A549 (cell line): ENCODE measurements at regions not wholly inside any gene's neighbourhood (a gene's known extent, or its start where the extent isn't known, plus 50 kb on each side); places are given as distances from the start of the nearest gene placed in this dataset.

Experiments used
- ATAC-seq, 2 experiments: fragments of 200-7000 bp in 1 of 2; fragments of >200 bp in 1 of 2; cut with Nextera tagmentation in 1 of 2; cut with Tn5 transposase in 1 of 2; 3 replicates each; pipeline versions ENCODE4 v1.8.0 to v1.9.1; 2018 to 2020; ENCODE audit warnings: mild to moderate bottlenecking in 1 of 2, moderate library complexity in 1 of 2
- CTCF ChIA-PET: fragments of 300-600 bp; sonication (Branson Sonifier 250); formaldehyde crosslinking; extraction: SDS; loops from one replicate; lab custom pipeline; 2021; ENCODE audit warnings: antibody characterized with exemption, inconsistent platforms; lab: Yijun Ruan, JAX
- POLR2A ChIA-PET: fragments of 350-600 bp; formaldehyde crosslinking; extraction: SDS; loops from one replicate; lab custom pipeline; 2021; ENCODE audit warnings: antibody characterized with exemption, inconsistent platforms; lab: Yijun Ruan, JAX
- DNase-seq, 2 experiments: peaks; one replicate each; pipeline versions ENCODE4 v3.0.0 to v3.0.0-alpha.2; 2011 to 2016; ENCODE audit warnings: low read depth in 1 of 2, low spot score in 1 of 2
- FAIRE-seq: peaks from 2 replicates; lab custom pipeline; 2011; peaks lifted over from hg19 to GRCh38; lab: Jason Lieb, UNC
- H3K27ac ChIP-seq, 2 experiments: fragments of >200 bp; sonication (Bioruptor Twin); formaldehyde crosslinking; 3 replicates each; pipeline ENCODE4 v1.5.1; 2016 to 2017
- H3K4me1 ChIP-seq: fragments of >200 bp; sonication (Bioruptor Twin); formaldehyde crosslinking; 3 replicates; pipeline ENCODE4 v1.6.1; 2016
- H3K4me2 ChIP-seq: fragments of >200 bp; sonication (Bioruptor Twin); formaldehyde crosslinking; 3 replicates; pipeline ENCODE4 v1.6.1; 2016
- H3K4me3 ChIP-seq: fragments of >200 bp; sonication (Bioruptor Twin); formaldehyde crosslinking; 3 replicates; pipeline ENCODE4 v1.5.1; 2016
- H3K9me3 ChIP-seq: fragments of >200 bp; sonication (Bioruptor Twin); formaldehyde crosslinking; 3 replicates; pipeline ENCODE4 v1.6.1; 2016
- CHD2 ChIP-seq: fragments of 150-350 bp; IDR thresholded peaks from 2 replicates; pipeline ENCODE4 v1.6.1; 2014; ENCODE audit warnings: low read length; ENCODE audit not compliant: partially characterized antibody
- GATA3 ChIP-seq: IDR thresholded peaks from 2 replicates; pipeline ENCODE4 v1.6.1; 2012; ENCODE audit warnings: borderline replicate concordance
- HEYL ChIP-seq: fragments of 250-450 bp; sonication (Bioruptor Pico); IDR thresholded peaks from 2 replicates; pipeline ENCODE4 v1.8.0; 2021; ENCODE audit warnings: mild to moderate bottlenecking, moderate library complexity
- HOXA7 ChIP-seq: fragments of 250-450 bp; sonication (Bioruptor Pico); IDR thresholded peaks from 2 replicates; pipeline ENCODE4 v1.5.0; 2020; ENCODE audit warnings: mild to moderate bottlenecking, moderate library complexity
- JUNB ChIP-seq: fragments of >200 bp; sonication (Bioruptor Twin); formaldehyde crosslinking; IDR thresholded peaks from 2 replicates; pipeline ENCODE4 v1.6.1; 2016
- KDM1A ChIP-seq: fragments of 200-600 bp; sonication (generic); IDR thresholded peaks from 2 replicates; pipeline ENCODE4 v1.6.1; 2016; ENCODE audit warnings: low read depth, mild to moderate bottlenecking
- NPAS2 ChIP-seq: fragments of 250-450 bp; sonication (Bioruptor Pico); IDR thresholded peaks from 2 replicates; pipeline ENCODE4 v1.8.0; 2022; ENCODE audit warnings: mild to moderate bottlenecking, moderate library complexity, borderline replicate concordance
- RAD21 ChIP-seq, 2 experiments: fragments of >200 bp in 1 of 2; sonication (Bioruptor Twin) in 1 of 2; formaldehyde crosslinking in 1 of 2; IDR thresholded peaks in 1 of 2; conservative IDR thresholded peaks in 1 of 2; 2 replicates in 1 of 2; 3 replicates in 1 of 2; pipeline ENCODE4 v1.6.1; 2012 to 2018; ENCODE audit warnings: inconsistent platforms in 1 of 2
- RFX5 ChIP-seq: fragments of 450-650 bp; IDR thresholded peaks from 2 replicates; pipeline ENCODE4 v1.7.1; 2014; ENCODE audit warnings: antibody characterized with exemption, mild to moderate bottlenecking, moderate library complexity
- SMC3 ChIP-seq: fragments of >200 bp; sonication (Bioruptor Twin); formaldehyde crosslinking; IDR thresholded peaks from 3 replicates; pipeline ENCODE4 v1.6.1; 2018; ENCODE audit warnings: inconsistent platforms
- TP53 ChIP-seq: fragments of 250-450 bp; sonication (Bioruptor Pico); IDR thresholded peaks from 2 replicates; pipeline ENCODE4 v1.5.0; 2021; ENCODE audit warnings: mild to moderate bottlenecking, moderate library complexity
- ZNF302 ChIP-seq: fragments of 250-450 bp; sonication (Bioruptor Pico); IDR thresholded peaks from 2 replicates; pipeline ENCODE4 v1.9.0; 2021; ENCODE audit warnings: inconsistent platforms, mild to moderate bottlenecking, moderate library complexity
- ZSCAN20 ChIP-seq: fragments of 250-450 bp; sonication (Bioruptor Pico); IDR thresholded peaks from 2 replicates; pipeline ENCODE4 v1.8.0; 2022; ENCODE audit warnings: mild to moderate bottlenecking, moderate library complexity
- WGBS: methylation state at CpG from one replicate; pipeline ENCODE4 v1.1.6; 2017; ENCODE audit errors: missing lambda C conversion rate; 5-methylcytosine and 5-hydroxymethylcytosine counted together
- TF ChIP-seq, protein P1 (sequence below): fragments of 200-600 bp; sonication (generic); IDR thresholded peaks from 2 replicates; pipeline ENCODE4 v1.6.1; 2016; ENCODE audit warnings: antibody characterized with exemption, mild to moderate bottlenecking, moderate library complexity
- TF ChIP-seq, protein P2 (sequence below): IDR thresholded peaks from 2 replicates; pipeline ENCODE4 v1.6.1; 2012

DNA sequence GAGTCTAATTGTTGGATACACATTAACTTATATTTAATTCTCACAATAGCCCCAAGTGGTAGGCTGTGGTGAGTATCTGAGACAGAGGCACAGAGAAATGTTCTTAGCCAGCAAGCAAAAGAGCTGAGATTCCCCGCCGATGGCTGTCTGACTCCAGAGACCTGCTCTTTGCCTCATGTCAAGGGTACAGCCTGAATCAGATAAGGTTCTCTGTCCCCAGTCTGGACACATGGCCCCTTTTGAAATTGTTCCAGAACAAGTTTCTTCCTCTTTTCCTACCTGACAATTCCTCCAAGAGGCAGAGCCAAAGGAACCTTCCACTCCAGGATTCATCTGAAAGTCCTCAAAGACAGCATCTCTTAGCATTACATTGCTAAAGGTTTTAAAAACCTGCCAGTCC is 512.9 kb upstream of the TNP1 start (continued):
- TF ChIP-seq SMC3, result no peak
- TF ChIP-seq GATA3, result no peak
- TF ChIP-seq TP53, result no peak

DNA sequence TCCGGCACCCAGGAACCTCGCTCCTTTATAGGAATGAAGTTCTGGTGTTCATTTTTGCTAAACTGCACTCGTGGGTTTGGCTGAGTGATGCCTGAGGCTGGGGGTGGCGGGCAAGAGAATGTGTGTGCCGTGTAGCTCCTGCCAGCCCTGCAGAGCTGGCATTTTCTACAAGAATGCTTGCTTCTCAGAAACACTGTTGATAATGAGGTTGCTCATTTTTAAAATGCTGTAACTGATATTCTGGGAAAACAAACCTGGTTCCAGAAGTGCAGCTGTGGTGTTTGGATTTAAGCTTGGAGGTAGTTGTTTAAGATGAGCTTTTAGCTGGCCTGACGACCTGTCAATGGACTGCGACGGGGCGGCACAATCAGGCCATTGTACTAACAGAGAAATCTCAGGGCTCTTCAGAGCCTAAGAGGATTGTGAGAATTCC is 511.9 kb upstream of the TNP1 start:
- no peak overlapping the region for H3K4me3 ChIP-seq
- H3K4me1 ChIP-seq, result peaks cover 14% of the 10 kb centered on the region
- no peak overlapping the region for H3K4me2 ChIP-seq
- ChIA-PET CTCF (no interaction called here), POLR2A (no interaction called here)
- WGBS, result 84% methylated on average over 9 of the region's 9 CpGs
- FAIRE-seq (no peak), DNase-seq (no peak), ATAC-seq (no peak)
- H3K9me3 ChIP-seq, result no peaks in the 10 kb centered on the region
- TF ChIP-seq HEYL (CRISPR knock-in tag), result no peak
- TF ChIP-seq RAD21 (conservative IDR thresholded peaks at IDR 0.05 in 1 of 2, IDR thresholded peaks at IDR 0.05 in 1 of 2), result no peak
- TF ChIP-seq, protein P1, sequence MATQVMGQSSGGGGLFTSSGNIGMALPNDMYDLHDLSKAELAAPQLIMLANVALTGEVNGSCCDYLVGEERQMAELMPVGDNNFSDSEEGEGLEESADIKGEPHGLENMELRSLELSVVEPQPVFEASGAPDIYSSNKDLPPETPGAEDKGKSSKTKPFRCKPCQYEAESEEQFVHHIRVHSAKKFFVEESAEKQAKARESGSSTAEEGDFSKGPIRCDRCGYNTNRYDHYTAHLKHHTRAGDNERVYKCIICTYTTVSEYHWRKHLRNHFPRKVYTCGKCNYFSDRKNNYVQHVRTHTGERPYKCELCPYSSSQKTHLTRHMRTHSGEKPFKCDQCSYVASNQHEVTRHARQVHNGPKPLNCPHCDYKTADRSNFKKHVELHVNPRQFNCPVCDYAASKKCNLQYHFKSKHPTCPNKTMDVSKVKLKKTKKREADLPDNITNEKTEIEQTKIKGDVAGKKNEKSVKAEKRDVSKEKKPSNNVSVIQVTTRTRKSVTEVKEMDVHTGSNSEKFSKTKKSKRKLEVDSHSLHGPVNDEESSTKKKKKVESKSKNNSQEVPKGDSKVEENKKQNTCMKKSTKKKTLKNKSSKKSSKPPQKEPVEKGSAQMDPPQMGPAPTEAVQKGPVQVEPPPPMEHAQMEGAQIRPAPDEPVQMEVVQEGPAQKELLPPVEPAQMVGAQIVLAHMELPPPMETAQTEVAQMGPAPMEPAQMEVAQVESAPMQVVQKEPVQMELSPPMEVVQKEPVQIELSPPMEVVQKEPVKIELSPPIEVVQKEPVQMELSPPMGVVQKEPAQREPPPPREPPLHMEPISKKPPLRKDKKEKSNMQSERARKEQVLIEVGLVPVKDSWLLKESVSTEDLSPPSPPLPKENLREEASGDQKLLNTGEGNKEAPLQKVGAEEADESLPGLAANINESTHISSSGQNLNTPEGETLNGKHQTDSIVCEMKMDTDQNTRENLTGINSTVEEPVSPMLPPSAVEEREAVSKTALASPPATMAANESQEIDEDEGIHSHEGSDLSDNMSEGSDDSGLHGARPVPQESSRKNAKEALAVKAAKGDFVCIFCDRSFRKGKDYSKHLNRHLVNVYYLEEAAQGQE, result no peak
- TF ChIP-seq ZNF302 (CRISPR knock-in tag), result no peak
- no peak for TF ChIP-seq KDM1A
- no peak for TF ChIP-seq JUNB
- H3K27ac ChIP-seq, result no peak overlapping the region

DNA sequence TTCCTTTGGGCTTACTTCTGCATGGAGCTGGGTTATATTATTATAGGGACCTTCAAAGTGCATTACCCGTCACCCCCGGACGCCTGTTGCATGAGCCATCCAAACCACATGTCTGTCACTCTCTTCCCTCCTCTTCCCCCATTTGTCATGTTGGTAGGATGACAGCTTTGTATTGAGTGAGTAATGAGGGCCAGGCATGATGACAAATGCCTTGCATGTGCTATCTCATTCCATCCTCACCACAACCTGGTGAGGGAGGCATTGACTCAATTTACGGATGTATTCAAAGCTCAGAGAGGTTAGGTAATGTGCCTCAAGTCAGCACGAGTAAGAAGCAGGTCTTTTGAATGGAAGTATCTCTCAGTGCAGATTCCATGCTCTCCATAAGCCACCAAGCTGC is 510.5 kb upstream of the TNP1 start:
- no peak for TF ChIP-seq NPAS2 (CRISPR knock-in tag)
- TF ChIP-seq SMC3, result no peak
- TF ChIP-seq HOXA7, result no peak
- no peak for TF ChIP-seq RFX5
- TF ChIP-seq, protein P1, result no peak
- no peak for TF ChIP-seq ZSCAN20
- no peak for TF ChIP-seq CHD2
- Histone ChIP-seq H3K4me1 (peaks cover 23% of the 10 kb centered on the region), H3K9me3 (no peaks in the 10 kb centered on the region), H3K4me2 (no peak overlapping the region), H3K27ac (no peak overlapping the region), H3K4me3 (no peak overlapping the region)
- DNase-seq (peak in 1 of 2 experiments; percentile 23), FAIRE-seq (no peak), ATAC-seq (no peak)
- 58% methylated on average over 5 of the region's 5 CpGs for WGBS
- ChIA-PET CTCF (no interaction called here), POLR2A (no interaction called here)

DNA sequence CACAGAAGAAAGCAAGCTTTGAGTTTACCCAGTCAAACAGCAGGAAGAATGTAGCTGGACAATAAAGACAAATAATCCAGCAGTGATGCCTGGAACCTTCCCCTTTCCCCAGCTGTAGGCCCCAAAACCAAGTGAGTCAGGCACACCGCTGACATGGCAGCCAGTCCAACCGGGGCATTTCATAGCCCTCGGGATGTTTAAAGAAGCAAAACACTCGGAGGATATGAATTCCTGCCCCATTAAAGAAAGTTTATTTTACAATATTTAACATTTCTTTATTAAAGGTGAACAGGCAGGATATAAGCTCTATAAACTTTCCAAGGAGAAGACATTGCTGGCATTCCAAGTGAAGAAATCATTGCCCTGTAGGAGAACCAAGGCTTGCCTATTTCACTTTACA is 507.6 kb upstream of the TNP1 start:
- WGBS, result 7% methylated on average over 4 of the region's 4 CpGs
- FAIRE-seq (no peak), DNase-seq (peak in 1 of 2 experiments; percentile 28), ATAC-seq (peak in 1 of 2 experiments; percentile 62; a peak in 3 of 6 replicates)
- POLR2A ChIA-PET, result no interaction called here
- Histone ChIP-seq H3K27ac (peak overlapping the region; percentile 2 to 57; a peak in 5 of 6 replicates), H3K4me2 (peak overlapping the region; percentile 36), H3K4me1 (peaks cover 23% of the 10 kb centered on the region), H3K9me3 (no peaks in the 10 kb centered on the region)
- CTCF ChIA-PET, result no interaction called here
- TF ChIP-seq ZSCAN20, result no peak
- TF ChIP-seq, protein P2, sequence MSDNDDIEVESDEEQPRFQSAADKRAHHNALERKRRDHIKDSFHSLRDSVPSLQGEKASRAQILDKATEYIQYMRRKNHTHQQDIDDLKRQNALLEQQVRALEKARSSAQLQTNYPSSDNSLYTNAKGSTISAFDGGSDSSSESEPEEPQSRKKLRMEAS, result 0 out of 2 replicates have a peak, but pooled peaks have one; percentile 27
- TF ChIP-seq, all 56 proteins: peak for 1
- H3K4me3 ChIP-seq, result no peak overlapping the region
